ENCODE measurements at regions not wholly inside any gene's neighbourhood (a gene's known extent, or its start where the extent isn't known, plus 50 kb on each side); places are given as distances from the start of the nearest gene placed in this dataset.

DNA sequence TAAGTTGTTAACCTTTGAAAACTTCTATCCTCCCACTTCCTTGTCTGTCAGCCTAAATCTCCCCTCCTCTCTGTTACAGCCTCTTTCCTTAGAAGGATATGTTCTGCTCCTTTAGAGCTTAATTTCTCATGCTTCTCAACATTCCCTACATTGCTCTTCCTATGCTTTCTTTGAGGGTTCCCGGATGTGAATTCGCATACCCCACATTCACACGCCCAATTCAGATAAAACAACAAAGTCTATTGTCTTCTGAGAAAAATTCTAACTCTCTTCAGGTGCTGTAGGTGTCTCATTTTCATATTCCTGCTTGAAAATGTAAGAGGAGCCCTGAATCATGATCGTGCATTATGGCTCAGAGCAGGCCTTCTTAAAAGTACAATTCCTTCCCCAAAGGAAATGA is 171.8 kb upstream of the DPH6 start:
- H3K36me3 Mint-ChIP-seq (ENCODE audit: insufficient read depth, unreplicated experiment): no peaks in the 10 kb centered on the region

DNA sequence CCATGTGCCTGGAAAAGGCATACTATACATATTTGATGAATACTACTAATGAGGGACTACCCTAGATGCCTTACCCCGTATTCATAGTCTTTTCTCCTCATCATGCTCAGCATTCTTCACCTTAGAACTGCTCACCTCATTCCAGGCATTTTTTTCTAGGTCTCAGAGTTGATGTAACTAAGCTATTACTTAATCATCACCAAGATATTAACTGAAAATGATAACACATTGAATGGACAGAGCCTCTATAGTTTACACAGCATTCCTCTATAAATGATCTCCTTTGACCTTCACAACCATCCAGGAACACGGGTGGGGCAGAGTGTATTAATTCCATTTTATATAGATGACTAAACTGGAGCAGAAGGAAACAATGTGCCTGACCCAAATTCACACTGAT is 174.1 kb upstream of the DPH6 start:
- intact Hi-C loops (cut with micrococcal nuclease; ENCODE audit: unreplicated experiment): loop anchor here (10.0 kb wide), 1 partner anchor 1205 kb away; no protein-coding TSS in a partner anchor
- no peak overlapping the region for H3K4me3 Mint-ChIP-seq (ENCODE audit: low read depth, unreplicated experiment)
- no peak for DNase-seq
- H3K27me3 Mint-ChIP-seq (ENCODE audit: unreplicated experiment): no peaks in the 10 kb centered on the region
- CTCF ChIA-PET: no interaction called here
- H3K9me3 Mint-ChIP-seq (ENCODE audit: low read depth, unreplicated experiment): no peaks in the 10 kb centered on the region
- BruUV-seq (replicated peaks): no TSS peak
- H3K36me3 Mint-ChIP-seq (ENCODE audit: insufficient read depth, unreplicated experiment): no peaks in the 10 kb centered on the region
- TF ChIP-seq, protein P1, sequence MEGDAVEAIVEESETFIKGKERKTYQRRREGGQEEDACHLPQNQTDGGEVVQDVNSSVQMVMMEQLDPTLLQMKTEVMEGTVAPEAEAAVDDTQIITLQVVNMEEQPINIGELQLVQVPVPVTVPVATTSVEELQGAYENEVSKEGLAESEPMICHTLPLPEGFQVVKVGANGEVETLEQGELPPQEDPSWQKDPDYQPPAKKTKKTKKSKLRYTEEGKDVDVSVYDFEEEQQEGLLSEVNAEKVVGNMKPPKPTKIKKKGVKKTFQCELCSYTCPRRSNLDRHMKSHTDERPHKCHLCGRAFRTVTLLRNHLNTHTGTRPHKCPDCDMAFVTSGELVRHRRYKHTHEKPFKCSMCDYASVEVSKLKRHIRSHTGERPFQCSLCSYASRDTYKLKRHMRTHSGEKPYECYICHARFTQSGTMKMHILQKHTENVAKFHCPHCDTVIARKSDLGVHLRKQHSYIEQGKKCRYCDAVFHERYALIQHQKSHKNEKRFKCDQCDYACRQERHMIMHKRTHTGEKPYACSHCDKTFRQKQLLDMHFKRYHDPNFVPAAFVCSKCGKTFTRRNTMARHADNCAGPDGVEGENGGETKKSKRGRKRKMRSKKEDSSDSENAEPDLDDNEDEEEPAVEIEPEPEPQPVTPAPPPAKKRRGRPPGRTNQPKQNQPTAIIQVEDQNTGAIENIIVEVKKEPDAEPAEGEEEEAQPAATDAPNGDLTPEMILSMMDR (IDR thresholded peaks at IDR 0.05; ENCODE audit: unreplicated experiment): no peak
- no peak overlapping the region for H3K27ac Mint-ChIP-seq (ENCODE audit: unreplicated experiment)
- H3K4me1 Mint-ChIP-seq (ENCODE audit: low read depth, unreplicated experiment): peaks cover 27% of the 10 kb centered on the region

More for the DNA sequence above, 171.8 kb upstream of the DPH6 start:
- intact Hi-C loops (cut with micrococcal nuclease; ENCODE audit: unreplicated experiment): no loop called here
- Mint-ChIP-seq H3K4me1 (ENCODE audit: low read depth, unreplicated experiment) (peaks cover 18% of the 10 kb centered on the region), H3K4me3 (ENCODE audit: low read depth, unreplicated experiment) (no peak overlapping the region), H3K9me3 (ENCODE audit: low read depth, unreplicated experiment) (no peaks in the 10 kb centered on the region), H3K27ac (ENCODE audit: unreplicated experiment) (no peak overlapping the region), H3K27me3 (ENCODE audit: unreplicated experiment) (no peaks in the 10 kb centered on the region)
- TF ChIP-seq, protein P1 (IDR thresholded peaks at IDR 0.05; ENCODE audit: unreplicated experiment): no peak
- DNase-seq: no peak
- CTCF ChIA-PET: no interaction called here
- BruUV-seq (replicated peaks): no TSS peak

DNA sequence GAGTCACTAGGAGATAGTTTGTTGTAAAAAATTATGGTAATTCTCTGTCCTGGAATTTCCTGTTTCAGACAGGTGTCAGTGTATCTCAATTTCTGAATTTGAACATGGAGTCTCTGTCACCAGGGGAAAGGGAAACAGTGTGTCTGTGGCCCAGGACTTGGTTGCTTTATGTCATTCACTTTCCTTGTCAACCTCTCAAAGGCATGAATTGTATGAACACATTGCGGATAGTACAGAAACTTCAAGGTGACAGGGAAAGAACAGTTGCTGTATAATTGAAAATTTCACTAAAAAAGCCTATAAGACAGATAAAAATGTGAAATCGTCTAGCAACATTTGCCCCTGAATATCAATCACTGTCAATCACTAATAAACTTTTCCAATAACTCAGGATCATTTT is 175.0 kb upstream of the DPH6 start:
- no peaks in the 10 kb centered on the region for H3K27me3 Mint-ChIP-seq (ENCODE audit: unreplicated experiment)
- no TSS peak for BruUV-seq (replicated peaks)
- peaks cover 33% of the 10 kb centered on the region for H3K4me1 Mint-ChIP-seq (ENCODE audit: low read depth, unreplicated experiment)
- intact Hi-C loops (cut with micrococcal nuclease; ENCODE audit: unreplicated experiment): loop anchor here (10.0 kb wide), 1 partner anchor 1204 kb away; no protein-coding TSS in a partner anchor
- TF ChIP-seq, protein P1 (IDR thresholded peaks at IDR 0.05; ENCODE audit: unreplicated experiment): no peak
- H3K27ac Mint-ChIP-seq (ENCODE audit: unreplicated experiment): no peak overlapping the region
- CTCF ChIA-PET: no interaction called here
- no peaks in the 10 kb centered on the region for H3K36me3 Mint-ChIP-seq (ENCODE audit: insufficient read depth, unreplicated experiment)
- no peak for DNase-seq
- no peak overlapping the region for H3K4me3 Mint-ChIP-seq (ENCODE audit: low read depth, unreplicated experiment)
- H3K9me3 Mint-ChIP-seq (ENCODE audit: low read depth, unreplicated experiment): no peaks in the 10 kb centered on the region

DNA sequence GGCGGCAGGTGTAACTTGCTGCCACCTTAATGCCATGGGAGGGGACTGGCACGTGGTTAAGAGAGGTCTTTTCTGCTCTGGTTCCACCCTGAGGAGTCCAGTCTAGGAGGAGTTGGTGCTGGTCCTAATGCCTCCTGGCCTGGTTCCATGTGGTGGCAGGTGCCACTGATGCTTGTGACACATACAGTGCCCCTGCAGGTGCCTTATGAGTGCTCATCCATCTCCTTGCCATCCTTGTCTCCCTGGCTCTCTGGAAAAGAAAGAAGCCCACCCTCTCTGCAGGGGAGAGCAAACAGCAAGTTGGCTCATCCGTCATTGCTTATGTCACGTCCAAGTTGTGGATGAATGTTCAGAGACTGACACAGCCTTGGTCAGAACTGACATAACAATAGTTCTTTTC is 175.8 kb upstream of the DPH6 start:
- peaks cover 35% of the 10 kb centered on the region for H3K4me1 Mint-ChIP-seq (ENCODE audit: low read depth, unreplicated experiment)
- no peaks in the 10 kb centered on the region for H3K27me3 Mint-ChIP-seq (ENCODE audit: unreplicated experiment)
- H3K9me3 Mint-ChIP-seq (ENCODE audit: low read depth, unreplicated experiment): no peaks in the 10 kb centered on the region
- no peak for DNase-seq
- H3K36me3 Mint-ChIP-seq (ENCODE audit: insufficient read depth, unreplicated experiment): no peaks in the 10 kb centered on the region
- CTCF ChIA-PET: no interaction called here
- no peak overlapping the region for H3K27ac Mint-ChIP-seq (ENCODE audit: unreplicated experiment)
- no TSS peak for BruUV-seq (replicated peaks)
- no peak overlapping the region for H3K4me3 Mint-ChIP-seq (ENCODE audit: low read depth, unreplicated experiment)
- intact Hi-C loops (cut with micrococcal nuclease; ENCODE audit: unreplicated experiment): loop anchor here (10.0 kb wide), 1 partner anchor 1203 kb away; no protein-coding TSS in a partner anchor
- TF ChIP-seq, protein P1 (IDR thresholded peaks at IDR 0.05; ENCODE audit: unreplicated experiment): no peak

All from Calu3 (cell line).